IMR-90 (cell line): ENCODE measurements at regions not wholly inside any gene's neighbourhood (a gene's known extent, or its start where the extent isn't known, plus 50 kb on each side); places are given as distances from the start of the nearest gene placed in this dataset.

ENCODE experiments used
- ATAC-seq: fragments of 200-7000 bp; cut with Tn5 transposase; 2 replicates; pipeline ENCODE4 v1.9.1; 2020; ENCODE audit warnings: low read depth, mild to moderate bottlenecking, moderate library complexity
- BruUV-seq: library from RNA; stranded (reverse); fragments of 400-500 nt; replicated peaks from 2 replicates; lab custom pipeline; 2021; lab: Mats Ljungman, UMichigan
- CTCF ChIA-PET: fragments of 300-600 bp; formaldehyde crosslinking; extraction: SDS; loops from one replicate; lab custom pipeline; 2021; ENCODE audit warnings: antibody characterized with exemption; lab: Yijun Ruan, JAX
- POLR2A ChIA-PET: fragments of 300-600 bp; sonication (Branson Sonifier 250); formaldehyde crosslinking; loops from one replicate; lab custom pipeline; 2022; ENCODE audit warnings: antibody characterized with exemption; ENCODE audit not compliant: unreplicated experiment; lab: Charles Lee
- DNase-seq: peaks from one replicate; pipeline ENCODE4 v3.0.0; 2013
- H2AFZ ChIP-seq: replicated peaks from 2 replicates; pipeline ENCODE3; 2013; ENCODE audit warnings: low read length, mild to moderate bottlenecking; ENCODE audit not compliant: poor library complexity
- H2AK5ac ChIP-seq: 2 replicates; pipeline ENCODE4 v1.6.1; 2013; ENCODE audit warnings: low read depth, low read length, inconsistent platforms
- H2AK9ac ChIP-seq: replicated peaks from 2 replicates; pipeline ENCODE3; 2013; ENCODE audit warnings: mild to moderate bottlenecking, low read depth, low read length, moderate library complexity; ENCODE audit not compliant: poor library complexity
- H2BK120ac ChIP-seq: 2 replicates; pipeline ENCODE4 v1.6.1; 2013; ENCODE audit warnings: low read depth, low read length, inconsistent platforms
- H2BK15ac ChIP-seq: 3 replicates; pipeline ENCODE4 v1.6.1; 2013; ENCODE audit warnings: low read depth, low read length, inconsistent platforms
- H2BK20ac ChIP-seq: 2 replicates; pipeline ENCODE4 v1.6.1; 2013; ENCODE audit warnings: low read depth, mild to moderate bottlenecking, inconsistent platforms, low read length, moderate library complexity
- H2BK5ac ChIP-seq: 2 replicates; pipeline ENCODE4 v1.6.1; 2013; ENCODE audit warnings: mild to moderate bottlenecking, low read depth, low read length, inconsistent platforms; ENCODE audit not compliant: poor library complexity, severe bottlenecking
- H3K14ac ChIP-seq: replicated peaks from 2 replicates; pipeline ENCODE4 v1.6.1; 2013; ENCODE audit warnings: low read depth, low read length, inconsistent platforms
- H3K18ac ChIP-seq: 2 replicates; pipeline ENCODE4 v1.6.1; 2013; ENCODE audit warnings: low read depth, low read length, control low read depth
- H3K23ac ChIP-seq: 2 replicates; pipeline ENCODE4 v1.6.1; 2013; ENCODE audit warnings: low read depth, low read length, inconsistent platforms
- H3K27ac ChIP-seq: 2 replicates; pipeline ENCODE4 v1.5.1; 2013; ENCODE audit warnings: mild to moderate bottlenecking, control low read depth, low read length; ENCODE audit not compliant: insufficient read depth
- H3K27me3 ChIP-seq: 2 replicates; pipeline ENCODE4 v1.6.1; 2013; ENCODE audit warnings: low read length; ENCODE audit not compliant: control insufficient read depth, insufficient read depth
- H3K36me3 ChIP-seq: 2 replicates; pipeline ENCODE4 v1.6.1; 2013; ENCODE audit warnings: low read length, mixed read lengths; ENCODE audit not compliant: control insufficient read depth, insufficient read depth
- H3K4ac ChIP-seq: 2 replicates; pipeline ENCODE4 v1.6.1; 2013; ENCODE audit warnings: low read depth, low read length, inconsistent platforms
- H3K4me1 ChIP-seq: 2 replicates; pipeline ENCODE4 v1.6.1; 2013; ENCODE audit warnings: low read length, mixed read lengths; ENCODE audit not compliant: control insufficient read depth, insufficient read depth
- H3K4me2 ChIP-seq: 2 replicates; pipeline ENCODE4 v1.6.1; 2013; ENCODE audit warnings: low read depth, mild to moderate bottlenecking, control low read depth, low read length, moderate library complexity
- H3K4me3 ChIP-seq: 2 replicates; pipeline ENCODE4 v1.5.1; 2013; ENCODE audit warnings: low read depth, mild to moderate bottlenecking, control low read depth, low read length, moderate library complexity; ENCODE audit not compliant: insufficient read depth
- H3K56ac ChIP-seq: 2 replicates; pipeline ENCODE4 v1.6.1; 2013; ENCODE audit warnings: low read length, inconsistent platforms; ENCODE audit not compliant: insufficient read depth; ENCODE audit errors: extremely low read depth
- H3K79me1 ChIP-seq, 2 experiments: 2 replicates each; pipeline ENCODE4 v1.6.1; 2013; ENCODE audit warnings: low read length in 2 of 2, inconsistent platforms in 1 of 2, low read depth in 1 of 2
- H3K9ac ChIP-seq: 2 replicates; pipeline ENCODE4 v1.6.1; 2013; ENCODE audit warnings: low read depth, low read length, control low read depth
- H3K9me1 ChIP-seq: 2 replicates; pipeline ENCODE4 v1.6.1; 2013; ENCODE audit warnings: low read length, inconsistent platforms; ENCODE audit not compliant: insufficient read depth
- H3K9me3 ChIP-seq: 2 replicates; pipeline ENCODE4 v1.6.1; 2013; ENCODE audit warnings: low read length; ENCODE audit not compliant: control insufficient read depth, insufficient read depth
- H4K20me1 ChIP-seq: 2 replicates; pipeline ENCODE4 v1.6.1; 2013; ENCODE audit warnings: low read length, inconsistent platforms; ENCODE audit not compliant: insufficient read depth
- H4K5ac ChIP-seq: 2 replicates; pipeline ENCODE4 v1.6.1; 2013; ENCODE audit warnings: mild to moderate bottlenecking, low read depth, low read length, control low read depth
- H4K8ac ChIP-seq, 2 experiments: 2 replicates each; pipeline ENCODE4 v1.6.1; 2013; ENCODE audit warnings: low read depth in 2 of 2, low read length in 2 of 2, control low read depth in 1 of 2, inconsistent platforms in 1 of 2
- H4K91ac ChIP-seq: 2 replicates; pipeline ENCODE4 v1.6.1; 2013; ENCODE audit warnings: low read depth, low read length, inconsistent platforms; ENCODE audit not compliant: insufficient read depth
- BHLHE40 ChIP-seq: fragments of 150-350 bp; IDR thresholded peaks from 2 replicates; pipeline ENCODE4 v1.6.1; 2016; ENCODE audit warnings: mild to moderate bottlenecking, low read depth, low read length
- CEBPB ChIP-seq: IDR thresholded peaks from 2 replicates; pipeline ENCODE4 v1.6.1; 2012; ENCODE audit warnings: low read depth, low read length, improper control_type of control experiment
- CHD1 ChIP-seq: IDR thresholded peaks from 2 replicates; pipeline ENCODE4 v1.6.1; 2012; ENCODE audit warnings: low read depth, low read length, improper control_type of control experiment
- CTCF ChIP-seq: conservative IDR thresholded peaks from 2 replicates; pipeline ENCODE4 v1.5.1; 2012; ENCODE audit warnings: mild to moderate bottlenecking, low read depth, low read length, improper control_type of control experiment
- MAFK ChIP-seq: IDR thresholded peaks from 2 replicates; pipeline ENCODE4 v1.6.1; 2012; ENCODE audit warnings: low read depth, low read length, improper control_type of control experiment
- MAZ ChIP-seq: IDR thresholded peaks from 2 replicates; pipeline ENCODE4 v1.6.1; 2012; ENCODE audit warnings: low read depth, mild to moderate bottlenecking, low read length, improper control_type of control experiment, moderate library complexity, borderline replicate concordance
- MXI1 ChIP-seq: IDR thresholded peaks from 2 replicates; pipeline ENCODE4 v1.6.1; 2012; ENCODE audit warnings: low read depth, mild to moderate bottlenecking, low read length, moderate library complexity, borderline replicate concordance
- NFE2L2 ChIP-seq: fragments of 150-350 bp; IDR thresholded peaks from 2 replicates; pipeline ENCODE4 v1.6.1; 2016; ENCODE audit warnings: low read depth, mild to moderate bottlenecking, low read length
- POLR2A ChIP-seq: IDR thresholded peaks from 2 replicates; pipeline ENCODE4 v1.6.1; 2012; ENCODE audit warnings: mild to moderate bottlenecking, low read depth, low read length
- RAD21 ChIP-seq: IDR thresholded peaks from 2 replicates; pipeline ENCODE4 v1.6.1; 2012; ENCODE audit warnings: low read length, improper control_type of control experiment
- RCOR1 ChIP-seq: IDR thresholded peaks from 2 replicates; pipeline ENCODE4 v1.6.1; 2012; ENCODE audit warnings: mild to moderate bottlenecking, low read length, improper control_type of control experiment; ENCODE audit not compliant: insufficient replicate concordance
- RFX5 ChIP-seq: IDR thresholded peaks from 2 replicates; pipeline ENCODE4 v1.8.0; 2012; ENCODE audit warnings: low read depth, mild to moderate bottlenecking, low read length, moderate library complexity
- USF2 ChIP-seq: fragments of 150-350 bp; IDR thresholded peaks from 2 replicates; pipeline ENCODE4 v1.6.1; 2017; ENCODE audit warnings: mild to moderate bottlenecking, antibody characterized with exemption, low read length, low read depth
- dilution Hi-C: fragments of 300-500 bp; cut with HindIII; formaldehyde crosslinking; loops from one replicate; pipeline ENCODE4 v1.14.3; 2018; ENCODE audit warnings: low sequenced_read_pairs; ENCODE audit not compliant: unreplicated experiment
- in situ Hi-C: fragments of 300-500 bp; cut with MboI; formaldehyde crosslinking; loops from 3 replicates; pipeline ENCODE4 v1.14.3; 2019; ENCODE audit warnings: low sequenced_read_pairs, inconsistent platforms, mixed read lengths
- intact Hi-C: fragments of 100-400 bp; cut with micrococcal nuclease; formaldehyde crosslinking; loops from 2 replicates; pipeline ENCODE4 v1.10.0; 2022
- TF ChIP-seq, protein P1 (sequence below): fragments of 150-350 bp; IDR thresholded peaks from 2 replicates; pipeline ENCODE4 v1.6.1; 2016; ENCODE audit warnings: low read depth, mild to moderate bottlenecking, low read length, moderate library complexity, borderline replicate concordance

DNA sequence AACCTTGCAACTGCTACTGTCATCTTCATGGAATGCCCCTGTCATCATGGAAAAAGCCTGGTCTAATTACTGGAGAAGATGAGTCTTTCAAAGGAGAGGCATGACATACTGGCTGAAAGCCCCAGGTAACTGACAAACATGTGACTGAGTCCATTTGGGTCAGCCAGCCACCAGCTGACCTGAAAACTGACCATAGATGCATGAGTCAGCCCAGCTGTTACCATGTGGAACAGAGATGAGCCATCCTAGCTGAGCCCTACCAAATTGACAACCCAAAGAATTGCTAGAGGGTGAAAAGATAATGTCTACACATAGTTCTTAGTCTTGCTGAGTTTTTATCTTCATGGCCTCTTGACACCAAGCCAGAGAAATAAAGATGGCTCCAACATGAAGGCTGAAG lies 311.8 kb downstream of the UTP18 start:
- dilution Hi-C loops, result no loop called here
- no TSS peak for BruUV-seq
- TF ChIP-seq NFE2L2, result no peak
- no peak for TF ChIP-seq USF2
- no peak for TF ChIP-seq CEBPB
- no peak for TF ChIP-seq CTCF
- TF ChIP-seq CHD1, result no peak
- no peak for TF ChIP-seq RFX5
- no peak for TF ChIP-seq BHLHE40
- TF ChIP-seq RAD21, result no peak
- TF ChIP-seq, protein P1, sequence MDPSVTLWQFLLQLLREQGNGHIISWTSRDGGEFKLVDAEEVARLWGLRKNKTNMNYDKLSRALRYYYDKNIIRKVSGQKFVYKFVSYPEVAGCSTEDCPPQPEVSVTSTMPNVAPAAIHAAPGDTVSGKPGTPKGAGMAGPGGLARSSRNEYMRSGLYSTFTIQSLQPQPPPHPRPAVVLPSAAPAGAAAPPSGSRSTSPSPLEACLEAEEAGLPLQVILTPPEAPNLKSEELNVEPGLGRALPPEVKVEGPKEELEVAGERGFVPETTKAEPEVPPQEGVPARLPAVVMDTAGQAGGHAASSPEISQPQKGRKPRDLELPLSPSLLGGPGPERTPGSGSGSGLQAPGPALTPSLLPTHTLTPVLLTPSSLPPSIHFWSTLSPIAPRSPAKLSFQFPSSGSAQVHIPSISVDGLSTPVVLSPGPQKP, result no peak
- TF ChIP-seq MAZ, result no peak
- no peak for TF ChIP-seq MAFK
- no peak for TF ChIP-seq RCOR1
- no peak for TF ChIP-seq MXI1
- TF ChIP-seq POLR2A, result no peak

More for the DNA sequence above, 311.8 kb downstream of the UTP18 start:
- no peak overlapping the region for H3K27ac ChIP-seq
- no peaks in the 10 kb centered on the region for H3K27me3 ChIP-seq
- intact Hi-C loops, result no loop called here
- H3K4me2 ChIP-seq, result no peak overlapping the region
- H3K23ac ChIP-seq, result no peak overlapping the region
- H3K4ac ChIP-seq, result no peak overlapping the region
- H3K9me3 ChIP-seq, result 0 out of 2 replicates have a peak, but pooled peaks cover 2% of the 10 kb centered on the region
- H3K4me3 ChIP-seq, result no peak overlapping the region
- H3K9ac ChIP-seq, result no peak overlapping the region
- no peaks in the 10 kb centered on the region for H3K79me1 ChIP-seq
- no peak overlapping the region for H3K14ac ChIP-seq
- H4K8ac ChIP-seq, result no peak overlapping the region
- H4K91ac ChIP-seq, result no peak overlapping the region
- no peak overlapping the region for H4K5ac ChIP-seq
- POLR2A ChIA-PET, result no interaction called here
- H2BK20ac ChIP-seq, result no peak overlapping the region
- H3K36me3 ChIP-seq, result no peaks in the 10 kb centered on the region
- H2BK5ac ChIP-seq, result no peak overlapping the region
- H2BK120ac ChIP-seq, result no peak overlapping the region
- in situ Hi-C loops, result no loop called here
- ATAC-seq, result no peak
- no peak overlapping the region for H2BK15ac ChIP-seq
- H2AK9ac ChIP-seq, result no peak overlapping the region
- CTCF ChIA-PET, result no interaction called here
- no peak overlapping the region for H2AK5ac ChIP-seq
- H4K20me1 ChIP-seq, result no peaks in the 10 kb centered on the region
- no peaks in the 10 kb centered on the region for H3K9me1 ChIP-seq
- no peaks in the 10 kb centered on the region for H3K4me1 ChIP-seq
- H2AFZ ChIP-seq, result no peak overlapping the region
- no peak for DNase-seq
- no peak overlapping the region for H3K18ac ChIP-seq
- no peak overlapping the region for H3K56ac ChIP-seq
